Fibroblast of the aortic adventitia (primary cell): ENCODE measurements at regions not wholly inside any gene's neighbourhood (a gene's known extent, or its start where the extent isn't known, plus 50 kb on each side); places are given as distances from the start of the nearest gene placed in this dataset.

ENCODE experiments used
- DNase-seq: peaks from one replicate; pipeline ENCODE4 v3.0.0-alpha.2; 2010; ENCODE audit warnings: low read depth
- H3K4me3 ChIP-seq: 2 replicates; pipeline ENCODE4 v1.5.1; 2011; ENCODE audit warnings: low read depth, mild to moderate bottlenecking, control low read depth, low read length, moderate library complexity
- CTCF ChIP-seq: IDR thresholded peaks from 2 replicates; pipeline ENCODE4 v1.5.1; 2011; ENCODE audit warnings: mild to moderate bottlenecking, low read length, control low read depth, inconsistent platforms; ENCODE audit not compliant: insufficient read depth

GRCh38 chr2:52710810-52711618 lies 1056.6 kb upstream of the CHAC2 start:
- DNase-seq = no peak
- H3K4me3 ChIP-seq = no peak overlapping the region
- TF ChIP-seq CTCF = no peak

GRCh38 chr2:52704251-52704650 lies 1063.4 kb upstream of the CHAC2 start:
- TF ChIP-seq CTCF = no peak
- H3K4me3 ChIP-seq = no peak overlapping the region
- DNase-seq = no peak

DNA sequence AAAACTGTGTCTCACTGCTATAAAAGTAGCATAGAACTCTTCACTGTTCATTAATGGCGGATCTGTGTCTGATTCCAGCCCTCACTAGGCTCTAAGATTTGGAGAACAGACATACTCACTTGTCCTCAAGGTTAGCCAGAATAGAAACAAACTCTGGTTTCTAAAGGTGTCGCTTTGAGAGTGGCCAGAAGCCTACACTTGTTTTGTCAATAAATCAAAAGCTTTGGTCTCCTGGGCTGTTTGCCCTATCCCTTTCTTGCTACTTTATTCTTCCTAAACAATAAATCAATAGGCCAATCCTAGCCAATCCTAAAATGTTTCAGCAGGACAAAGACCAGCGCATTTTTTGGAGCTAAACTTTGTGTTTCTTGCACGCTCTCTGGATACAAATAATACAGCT lies 1064.6 kb upstream of the CHAC2 start:
- H3K4me3 ChIP-seq = no peak overlapping the region
- DNase-seq = no peak
- no peak for TF ChIP-seq CTCF

DNA sequence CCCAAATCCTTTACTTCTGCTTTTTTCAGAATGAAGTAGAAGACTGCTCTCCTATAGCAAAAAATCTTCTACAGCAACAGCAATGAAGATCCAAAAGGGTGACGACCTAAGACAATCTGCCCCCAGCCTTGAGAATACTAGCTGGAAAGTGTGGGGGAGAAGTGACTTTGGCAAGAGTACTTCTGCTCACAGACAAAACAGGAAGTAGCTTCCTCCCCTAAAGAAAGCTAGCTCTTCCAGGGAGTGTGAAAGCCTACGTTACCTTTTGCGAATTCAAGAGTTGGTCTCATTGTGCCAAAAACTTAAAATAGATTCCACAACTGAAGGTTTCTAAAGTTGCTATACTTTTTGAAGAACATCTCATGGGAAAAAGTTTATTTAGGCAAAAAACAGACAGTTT lies 1069.2 kb upstream of the CHAC2 start:
- no peak for TF ChIP-seq CTCF
- no peak for DNase-seq
- no peak overlapping the region for H3K4me3 ChIP-seq

DNA sequence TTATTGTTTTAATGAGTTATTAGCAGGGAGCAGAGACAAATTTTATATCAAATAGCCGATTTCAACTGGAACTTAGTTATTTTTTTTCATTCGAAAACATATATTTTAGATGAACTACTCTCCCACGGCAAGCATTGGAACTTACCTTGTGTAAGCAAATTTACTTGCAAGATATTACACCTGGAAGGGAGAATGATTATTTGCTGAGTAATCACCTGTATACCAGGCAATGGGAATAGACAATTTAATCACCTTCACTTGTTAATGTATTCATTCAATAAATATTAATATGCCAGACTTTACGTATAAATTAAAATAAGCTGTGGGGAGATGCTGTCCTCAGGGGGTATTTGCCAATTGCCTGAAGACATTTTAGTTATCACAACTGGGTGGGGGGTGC lies 1069.9 kb upstream of the CHAC2 start:
- DNase-seq = no peak
- H3K4me3 ChIP-seq = no peak overlapping the region
- no peak for TF ChIP-seq CTCF

GRCh38 chr2:52695731-52696130 lies 1071.9 kb upstream of the CHAC2 start:
- peak; percentile 40 for DNase-seq
- no peak overlapping the region for H3K4me3 ChIP-seq
- TF ChIP-seq CTCF = no peak

GRCh38 chr2:52686935-52687334 lies 1080.7 kb upstream of the CHAC2 start:
- no peak for DNase-seq
- TF ChIP-seq CTCF = no peak
- no peak overlapping the region for H3K4me3 ChIP-seq
